ENCODE measurements at regions not wholly inside any gene's neighbourhood (a gene's known extent, or its start where the extent isn't known, plus 50 kb on each side); places are given as distances from the start of the nearest gene placed in this dataset.

DNA sequence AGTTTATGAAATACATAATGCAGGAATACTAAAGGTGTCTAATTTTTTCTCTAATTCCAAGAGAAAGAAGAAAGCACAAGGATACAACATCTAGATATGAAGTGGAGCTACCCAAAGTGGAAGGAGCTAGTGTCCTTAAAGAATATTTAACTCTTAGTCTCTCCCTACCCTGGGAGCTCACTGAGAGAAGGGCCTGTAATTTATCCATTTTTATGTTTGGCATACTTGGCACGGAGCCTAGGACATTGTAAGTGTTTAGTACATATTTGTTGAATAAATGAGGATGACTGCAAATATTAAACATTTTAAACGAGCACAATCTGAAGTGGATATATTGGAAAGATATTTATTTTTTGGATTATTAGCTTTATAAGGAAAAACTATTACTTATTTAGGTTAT, 674.8 kb downstream of the IQCM start:
- TF ChIP-seq, protein P1, sequence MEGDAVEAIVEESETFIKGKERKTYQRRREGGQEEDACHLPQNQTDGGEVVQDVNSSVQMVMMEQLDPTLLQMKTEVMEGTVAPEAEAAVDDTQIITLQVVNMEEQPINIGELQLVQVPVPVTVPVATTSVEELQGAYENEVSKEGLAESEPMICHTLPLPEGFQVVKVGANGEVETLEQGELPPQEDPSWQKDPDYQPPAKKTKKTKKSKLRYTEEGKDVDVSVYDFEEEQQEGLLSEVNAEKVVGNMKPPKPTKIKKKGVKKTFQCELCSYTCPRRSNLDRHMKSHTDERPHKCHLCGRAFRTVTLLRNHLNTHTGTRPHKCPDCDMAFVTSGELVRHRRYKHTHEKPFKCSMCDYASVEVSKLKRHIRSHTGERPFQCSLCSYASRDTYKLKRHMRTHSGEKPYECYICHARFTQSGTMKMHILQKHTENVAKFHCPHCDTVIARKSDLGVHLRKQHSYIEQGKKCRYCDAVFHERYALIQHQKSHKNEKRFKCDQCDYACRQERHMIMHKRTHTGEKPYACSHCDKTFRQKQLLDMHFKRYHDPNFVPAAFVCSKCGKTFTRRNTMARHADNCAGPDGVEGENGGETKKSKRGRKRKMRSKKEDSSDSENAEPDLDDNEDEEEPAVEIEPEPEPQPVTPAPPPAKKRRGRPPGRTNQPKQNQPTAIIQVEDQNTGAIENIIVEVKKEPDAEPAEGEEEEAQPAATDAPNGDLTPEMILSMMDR (IDR thresholded peaks at IDR 0.05), result no peak
- TF ChIP-seq CHD2 (IDR thresholded peaks at IDR 0.05; ENCODE audit: low read length, partially characterized antibody), result no peak
- TF ChIP-seq, protein P2, sequence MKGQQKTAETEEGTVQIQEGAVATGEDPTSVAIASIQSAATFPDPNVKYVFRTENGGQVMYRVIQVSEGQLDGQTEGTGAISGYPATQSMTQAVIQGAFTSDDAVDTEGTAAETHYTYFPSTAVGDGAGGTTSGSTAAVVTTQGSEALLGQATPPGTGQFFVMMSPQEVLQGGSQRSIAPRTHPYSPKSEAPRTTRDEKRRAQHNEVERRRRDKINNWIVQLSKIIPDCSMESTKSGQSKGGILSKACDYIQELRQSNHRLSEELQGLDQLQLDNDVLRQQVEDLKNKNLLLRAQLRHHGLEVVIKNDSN (IDR thresholded peaks at IDR 0.05; ENCODE audit: borderline replicate concordance, low read depth), result no peak

All from SK-N-SH (cell line).